D341Med (cell line): ENCODE measurements at regions not wholly inside any gene's neighbourhood (a gene's known extent, or its start where the extent isn't known, plus 50 kb on each side); places are given as distances from the start of the nearest gene placed in this dataset.

Experiments
- DNase-seq: peaks from one replicate; pipeline ENCODE4 v3.0.0; 2012; ENCODE audit warnings: low spot score

GRCh38 chr12:39240587-39240986, 202.3 kb downstream of the KIF21A start:
- no peak for DNase-seq

DNA sequence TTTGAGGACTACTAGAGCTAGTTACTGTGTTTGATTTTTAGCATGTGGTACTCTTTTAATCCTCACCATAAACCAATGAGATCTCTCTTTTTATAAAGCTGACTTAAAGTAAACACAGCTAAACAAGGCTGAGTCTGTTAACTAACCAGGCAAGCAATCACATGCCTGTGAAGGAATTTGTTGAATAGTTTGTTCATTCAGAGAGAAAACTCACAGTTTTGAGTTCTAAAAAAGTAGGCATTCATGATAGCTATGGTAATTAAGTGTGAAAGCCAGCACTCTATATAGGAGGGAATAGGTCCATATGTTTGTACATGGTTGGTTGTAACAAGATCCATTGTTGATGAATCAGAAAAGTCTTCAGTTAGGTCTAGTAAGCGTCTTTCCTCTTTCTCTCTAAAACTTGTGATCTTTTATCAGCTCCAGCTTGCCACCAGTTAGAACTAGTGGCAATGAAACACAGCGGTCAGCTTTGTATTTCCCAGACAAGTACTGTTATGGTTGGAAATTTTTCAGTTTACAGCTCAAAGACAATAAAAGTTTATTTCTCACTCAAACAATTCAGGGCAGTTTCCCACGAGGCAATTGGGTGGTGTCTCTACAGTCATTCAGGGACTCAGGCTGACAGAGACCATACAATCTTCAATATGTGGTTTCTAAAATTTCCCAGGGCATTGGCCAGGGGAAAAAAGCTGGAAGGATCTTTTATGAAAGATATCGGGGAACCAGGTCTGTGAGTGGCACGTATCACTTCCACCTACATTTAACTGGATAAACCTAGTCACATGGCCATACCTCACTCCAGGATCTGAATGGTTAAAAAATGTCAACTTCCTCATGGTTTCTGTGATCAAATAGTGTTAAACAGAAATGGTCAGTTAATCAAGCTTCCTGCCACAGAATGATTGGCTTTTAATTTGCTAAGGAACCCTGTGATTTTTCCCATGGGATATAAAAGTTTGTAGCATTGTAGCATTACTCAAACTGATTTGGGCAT, 203.1 kb downstream of the KIF21A start:
- DNase-seq, result no peak

GRCh38 chr12:39237004-39237403, 205.9 kb downstream of the KIF21A start:
- no peak for DNase-seq

DNA sequence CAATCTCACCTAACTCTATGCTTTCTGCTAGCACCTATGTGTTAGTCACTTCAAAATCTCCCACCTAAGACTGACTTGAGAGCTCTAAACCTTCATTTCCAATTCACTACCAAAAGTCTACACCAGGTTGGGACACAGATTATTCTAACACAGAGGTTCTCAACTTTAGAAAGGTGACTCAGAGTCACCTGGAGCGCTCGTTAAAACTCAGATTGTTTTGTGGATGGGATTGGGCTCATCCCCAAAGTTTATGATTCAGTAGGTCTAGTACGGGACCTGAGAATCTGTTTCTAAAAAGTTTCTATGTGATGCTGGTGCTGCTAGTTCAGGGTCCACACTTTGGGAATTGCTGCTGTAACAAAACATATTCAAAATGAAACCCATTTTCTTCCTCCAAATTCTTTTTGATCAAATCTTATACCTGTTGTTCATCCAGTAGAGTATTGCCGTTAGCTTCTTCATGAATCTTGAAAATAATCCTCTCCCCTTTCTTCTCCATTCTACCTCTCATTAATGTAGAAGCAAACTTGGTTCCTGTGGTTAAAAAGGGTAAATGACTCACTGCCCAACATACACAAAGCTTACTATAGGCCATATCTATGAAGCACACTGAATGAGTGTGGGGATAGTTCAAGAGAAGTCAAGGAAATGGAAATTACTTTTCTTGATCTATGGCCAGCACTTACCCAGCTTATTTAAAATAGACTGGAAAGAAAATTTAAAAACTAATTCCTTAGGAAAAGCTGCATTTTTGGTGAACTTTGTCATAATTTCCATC, 206.7 kb downstream of the KIF21A start:
- no peak for DNase-seq

- no peak for DNase-seq
Measured at GRCh38 chr12:39230086-39230485, 212.8 kb downstream of the KIF21A start.

DNA sequence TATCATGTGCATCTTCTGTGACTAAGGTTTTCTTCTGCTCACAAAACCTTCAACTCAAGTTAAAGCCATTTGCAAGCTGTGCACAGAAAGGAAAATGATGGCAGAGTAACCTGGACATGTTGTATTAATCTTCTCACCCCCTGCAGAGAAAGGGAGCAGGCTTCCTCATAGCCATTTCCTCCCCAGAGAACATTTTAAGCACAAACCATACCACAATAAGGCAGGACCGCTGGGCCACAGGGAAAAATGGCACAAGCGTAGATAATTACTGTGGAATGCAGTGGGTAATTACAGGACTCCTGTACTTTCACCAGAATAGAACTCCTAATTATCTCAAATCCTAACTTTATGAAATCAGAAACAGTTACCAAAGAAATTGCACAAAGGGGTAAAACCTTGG, 215.7 kb downstream of the KIF21A start:
- no peak for DNase-seq

DNA sequence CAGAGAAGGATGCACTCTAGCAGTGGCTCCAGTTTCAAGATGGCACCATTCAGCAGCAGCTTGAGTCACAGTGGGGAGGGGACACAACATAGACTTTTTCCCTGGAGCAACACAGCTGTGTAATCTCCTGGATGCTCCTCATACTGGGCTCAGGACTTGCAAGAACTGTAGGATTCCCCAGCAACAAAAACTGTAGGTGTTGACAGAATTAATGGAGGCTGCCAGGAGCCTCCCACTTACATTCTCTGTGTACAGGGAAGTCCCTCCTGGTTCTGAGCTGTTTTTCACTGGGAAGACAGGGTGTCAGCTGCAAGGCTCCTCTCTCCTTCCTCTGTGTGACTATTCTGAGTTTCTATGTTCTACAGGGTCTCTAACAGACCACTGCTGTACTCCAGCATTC, 217.9 kb downstream of the KIF21A start:
- DNase-seq, result no peak

DNA sequence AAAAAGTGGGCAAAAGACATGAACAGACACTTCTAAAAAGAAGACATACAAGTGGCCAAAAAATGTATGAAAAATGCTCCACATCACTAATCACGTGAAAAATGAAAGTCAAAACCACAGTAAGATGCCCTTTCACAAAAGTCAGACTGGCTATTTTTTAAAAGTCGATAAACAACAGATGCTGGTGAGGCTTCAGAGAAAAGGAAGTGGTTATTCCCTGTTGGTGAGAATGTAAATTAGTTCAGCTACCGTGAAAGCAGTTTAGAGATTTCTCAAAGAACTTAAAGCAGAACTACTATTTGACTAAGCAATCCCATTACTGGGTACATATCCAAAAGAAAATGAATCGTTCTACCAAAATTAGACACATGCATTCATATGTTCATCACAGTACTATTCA, 237.0 kb downstream of the KIF21A start:
- no peak for DNase-seq

DNA sequence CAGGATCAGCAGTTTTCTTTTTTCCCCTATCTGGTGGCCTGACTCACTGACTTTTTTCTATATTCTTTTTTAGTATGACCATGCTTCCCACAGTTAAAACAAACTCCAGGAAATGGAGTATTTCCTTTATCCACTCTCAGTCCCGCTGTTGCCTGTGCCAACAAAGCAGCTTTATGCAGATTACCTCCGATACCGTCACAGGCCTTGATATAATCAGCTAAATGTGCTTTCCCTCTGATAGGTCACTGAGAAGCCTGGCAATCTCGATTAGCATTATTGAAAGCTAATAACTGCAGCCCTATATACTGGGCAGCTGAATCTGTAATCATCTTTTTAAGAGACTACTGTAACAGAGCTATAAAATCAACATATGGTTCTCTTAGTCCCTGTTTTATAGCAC, 243.6 kb downstream of the KIF21A start:
- peak; percentile 30 for DNase-seq

DNA sequence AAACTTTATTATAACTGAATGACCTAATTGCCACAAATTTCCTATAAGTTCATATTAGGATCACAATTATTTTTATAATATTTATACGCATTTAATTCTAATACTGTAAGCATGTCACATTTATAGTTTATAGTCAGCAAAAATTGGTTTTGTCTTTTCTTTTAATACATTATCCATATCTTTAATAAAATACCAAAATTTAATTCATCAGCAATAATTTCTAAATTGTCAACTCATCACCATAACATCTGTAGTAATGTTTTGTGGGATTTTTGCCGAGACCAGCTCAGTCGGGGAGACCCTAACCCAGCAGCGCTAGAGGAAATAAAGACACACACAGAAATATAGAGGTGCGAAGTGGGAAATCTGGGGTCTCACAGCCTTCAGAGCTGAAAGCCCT, 254.2 kb downstream of the KIF21A start:
- no peak for DNase-seq

GRCh38 chr12:39186744-39187143, 256.2 kb downstream of the KIF21A start:
- DNase-seq, result no peak

GRCh38 chr12:39178837-39179236, 264.1 kb downstream of the KIF21A start:
- no peak for DNase-seq

DNA sequence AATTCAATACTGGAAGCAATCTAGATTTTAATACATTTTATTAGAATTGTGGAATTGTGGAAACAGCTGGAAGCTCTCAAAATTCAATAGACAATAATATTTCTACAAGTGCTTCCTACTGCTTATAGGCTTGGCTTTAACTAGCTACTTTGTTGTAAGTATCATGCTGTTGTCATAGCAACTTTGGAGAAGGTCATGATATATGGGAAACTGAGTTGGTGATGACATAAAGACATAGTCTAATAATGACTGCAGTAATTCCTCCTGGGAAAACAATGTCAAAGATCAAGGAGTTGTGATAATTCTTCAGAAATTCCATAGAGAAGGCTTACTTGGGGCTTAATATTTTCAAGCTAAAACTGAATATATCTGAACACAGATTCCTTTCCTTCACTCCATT, 266.6 kb downstream of the KIF21A start:
- no peak for DNase-seq

DNA sequence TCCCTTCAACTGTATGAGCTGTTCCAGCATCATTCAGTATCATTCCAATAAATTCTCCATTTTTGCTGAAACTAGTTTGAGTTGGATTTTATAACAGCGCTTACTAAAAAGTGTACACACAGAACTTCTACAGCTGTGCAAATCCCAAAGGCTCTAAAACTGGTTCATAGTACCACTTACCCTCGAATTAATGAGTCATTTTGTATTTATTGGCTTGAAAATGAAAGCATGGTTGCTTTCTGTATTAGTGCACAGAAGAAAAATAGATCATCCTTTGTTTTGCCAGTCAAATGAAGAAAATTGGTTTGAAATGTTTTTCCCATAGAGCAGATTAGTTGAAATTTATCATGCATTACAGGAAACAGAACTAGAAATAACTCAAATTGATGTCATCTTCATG, 268.3 kb upstream of the CPNE8 start:
- no peak for DNase-seq

DNA sequence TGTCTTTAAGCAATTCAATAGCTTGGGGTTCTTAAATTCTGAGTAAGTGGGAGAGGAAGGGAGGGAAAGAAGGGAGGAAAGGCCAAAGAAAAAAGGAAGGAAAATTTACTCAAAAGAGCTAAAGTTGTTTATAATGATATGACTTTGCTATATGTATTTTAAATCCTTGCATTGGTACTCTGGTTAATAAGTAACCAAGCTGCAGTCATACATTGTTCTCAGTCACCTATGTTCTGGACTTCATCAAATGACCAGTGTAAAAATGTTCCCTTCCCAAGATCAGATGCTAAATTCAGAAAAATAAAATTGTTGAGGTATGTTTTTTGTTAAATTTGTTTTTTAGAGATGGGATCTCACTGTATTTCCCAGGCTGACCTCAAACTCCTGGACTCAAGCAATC, 259.9 kb upstream of the CPNE8 start:
- DNase-seq, result no peak

DNA sequence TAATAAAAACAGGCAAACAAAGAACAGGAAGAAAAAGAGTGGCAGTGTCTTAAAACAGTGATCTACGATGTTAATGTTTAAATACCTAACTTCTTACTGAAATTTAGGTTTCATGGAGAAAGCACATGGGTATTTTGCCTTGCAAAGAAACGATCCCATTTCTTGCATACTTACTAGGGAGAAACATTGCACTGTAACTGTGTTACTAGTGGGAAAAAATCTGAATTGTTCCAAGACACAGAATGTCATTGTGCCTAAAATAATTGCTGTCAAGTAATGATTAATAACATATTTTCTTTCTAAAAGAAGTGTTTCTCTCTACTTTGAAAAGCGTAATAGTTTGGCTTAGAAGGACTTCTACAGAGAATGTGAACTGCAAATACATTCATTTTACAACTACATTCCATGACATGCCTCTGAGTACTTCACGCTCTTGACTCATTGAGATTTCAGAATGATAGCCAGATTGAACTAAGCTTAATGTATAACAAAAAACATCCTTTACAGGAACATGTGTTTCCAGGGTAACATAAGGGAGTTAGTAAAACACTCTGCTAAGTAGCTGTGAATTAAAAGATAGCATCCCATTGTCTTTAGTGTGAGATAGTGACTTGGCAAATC, 256.2 kb upstream of the CPNE8 start:
- DNase-seq, result no peak

DNA sequence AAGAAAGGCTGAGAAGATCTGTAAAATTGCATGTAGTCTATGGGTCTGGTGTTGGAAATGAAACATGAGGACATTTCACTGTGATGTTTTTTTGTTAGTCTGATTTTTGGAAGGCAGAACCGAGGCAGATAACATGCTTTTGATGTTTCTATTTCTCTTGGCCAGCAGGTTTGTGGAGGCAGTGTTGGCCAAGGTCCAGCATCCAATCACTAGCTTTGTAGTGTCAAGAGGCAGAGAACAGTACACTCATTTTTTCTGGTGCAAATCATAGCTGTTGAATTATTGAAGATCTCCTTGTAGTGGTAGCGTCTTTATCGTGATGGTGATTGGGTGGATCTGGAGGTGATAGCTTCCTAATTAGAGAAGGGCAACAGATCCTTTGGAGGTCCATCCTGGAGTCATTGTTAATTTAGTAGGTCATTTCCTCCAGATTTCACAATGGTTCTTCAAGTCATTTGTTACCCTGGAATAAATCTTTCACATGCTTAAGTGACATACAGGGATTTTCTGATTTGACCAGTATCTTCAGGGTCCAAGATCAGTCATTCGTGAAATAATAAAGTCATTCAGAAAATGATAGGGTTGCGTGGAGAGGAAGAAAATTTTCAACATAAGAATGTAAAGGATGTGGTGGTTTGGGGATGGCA, 252.4 kb upstream of the CPNE8 start:
- no peak for DNase-seq

DNA sequence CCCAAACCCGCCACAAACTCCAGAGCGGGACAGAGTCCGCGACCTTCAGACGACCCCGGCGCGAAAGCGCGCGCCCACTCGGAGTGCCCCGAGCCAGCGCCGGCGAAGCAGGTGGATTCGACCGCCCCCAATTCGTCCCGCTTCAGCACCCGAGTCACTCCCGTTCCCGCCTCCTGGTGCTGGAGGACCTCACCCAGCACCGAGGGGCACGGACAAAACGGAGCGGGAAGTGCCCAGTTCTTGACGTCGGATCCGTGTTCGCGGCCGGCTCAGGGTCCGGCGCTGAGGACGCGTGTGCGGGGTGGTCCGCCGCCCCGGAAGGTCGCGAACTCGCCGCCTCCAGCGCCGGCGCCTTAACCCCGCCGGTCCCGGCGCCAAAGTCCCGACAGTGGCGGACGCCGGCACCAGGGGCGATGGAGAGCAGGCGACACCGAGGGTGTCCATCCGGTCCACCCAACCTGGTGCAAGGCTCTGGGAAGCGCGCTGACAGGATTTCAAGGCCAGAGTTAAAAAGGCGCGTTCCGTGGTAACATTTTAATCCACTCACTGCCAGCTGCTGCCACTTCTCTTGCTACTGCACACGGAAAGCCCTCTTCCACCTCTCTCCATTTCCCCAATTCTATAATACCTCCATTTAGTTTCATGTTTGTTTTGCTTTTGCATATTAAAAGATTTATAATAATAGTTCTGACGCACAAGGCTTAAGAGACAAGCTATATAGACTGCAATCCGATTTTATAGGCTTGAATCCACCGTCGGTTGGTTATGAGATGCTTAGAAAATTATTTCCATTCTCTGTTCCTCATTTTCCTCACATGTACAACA, 240.0 kb upstream of the CPNE8 start:
- peak; percentile 66 for DNase-seq

GRCh38 chr12:39144613-39145061, 239.2 kb upstream of the CPNE8 start:
- DNase-seq, result peak; percentile 28

GRCh38 chr12:39138268-39138667, 232.9 kb upstream of the CPNE8 start:
- no peak for DNase-seq

GRCh38 chr12:39127401-39127800, 222.0 kb upstream of the CPNE8 start:
- DNase-seq, result no peak
